Epithelial cell of esophagus (primary cell): ENCODE measurements at regions not wholly inside any gene's neighbourhood (a gene's known extent, or its start where the extent isn't known, plus 50 kb on each side); places are given as distances from the start of the nearest gene placed in this dataset.

Source experiments
- DNase-seq: peaks from one replicate; pipeline ENCODE4 v3.0.0; 2010; ENCODE audit warnings: low read depth
- H3K4me3 ChIP-seq: 2 replicates; pipeline ENCODE4 v1.5.1; 2011; ENCODE audit warnings: mild to moderate bottlenecking, low read length, control low read depth
- TF ChIP-seq, protein P1 (sequence below): IDR thresholded peaks from 2 replicates; pipeline ENCODE4 v1.5.1; 2011; ENCODE audit warnings: low read depth, mild to moderate bottlenecking, low read length, control low read depth, inconsistent platforms; ENCODE audit not compliant: insufficient read depth; ENCODE audit errors: missing control alignments

DNA sequence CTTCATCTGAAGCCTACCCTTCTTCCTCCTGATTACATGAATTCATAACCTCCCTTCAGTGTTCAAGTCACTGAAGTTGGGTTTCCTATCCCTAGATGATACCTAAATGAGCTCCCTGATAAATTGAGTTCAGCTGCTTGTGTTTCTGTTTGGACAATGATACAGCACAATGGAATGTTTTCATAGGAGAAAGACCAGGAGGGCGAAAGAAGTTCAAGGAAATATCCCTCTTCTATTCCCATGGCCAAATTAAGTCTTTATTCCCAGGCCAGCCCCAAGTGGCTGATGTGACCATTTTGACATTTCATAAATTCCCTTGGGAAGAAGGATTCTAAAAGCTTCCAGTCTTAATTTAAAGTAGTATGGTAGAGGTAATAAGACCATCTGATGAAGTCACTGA is 555.8 kb upstream of the CLINT1 start:
- TF ChIP-seq, protein P1, sequence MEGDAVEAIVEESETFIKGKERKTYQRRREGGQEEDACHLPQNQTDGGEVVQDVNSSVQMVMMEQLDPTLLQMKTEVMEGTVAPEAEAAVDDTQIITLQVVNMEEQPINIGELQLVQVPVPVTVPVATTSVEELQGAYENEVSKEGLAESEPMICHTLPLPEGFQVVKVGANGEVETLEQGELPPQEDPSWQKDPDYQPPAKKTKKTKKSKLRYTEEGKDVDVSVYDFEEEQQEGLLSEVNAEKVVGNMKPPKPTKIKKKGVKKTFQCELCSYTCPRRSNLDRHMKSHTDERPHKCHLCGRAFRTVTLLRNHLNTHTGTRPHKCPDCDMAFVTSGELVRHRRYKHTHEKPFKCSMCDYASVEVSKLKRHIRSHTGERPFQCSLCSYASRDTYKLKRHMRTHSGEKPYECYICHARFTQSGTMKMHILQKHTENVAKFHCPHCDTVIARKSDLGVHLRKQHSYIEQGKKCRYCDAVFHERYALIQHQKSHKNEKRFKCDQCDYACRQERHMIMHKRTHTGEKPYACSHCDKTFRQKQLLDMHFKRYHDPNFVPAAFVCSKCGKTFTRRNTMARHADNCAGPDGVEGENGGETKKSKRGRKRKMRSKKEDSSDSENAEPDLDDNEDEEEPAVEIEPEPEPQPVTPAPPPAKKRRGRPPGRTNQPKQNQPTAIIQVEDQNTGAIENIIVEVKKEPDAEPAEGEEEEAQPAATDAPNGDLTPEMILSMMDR: no peak
- H3K4me3 ChIP-seq: no peak overlapping the region
- DNase-seq: peak; percentile 54

DNA sequence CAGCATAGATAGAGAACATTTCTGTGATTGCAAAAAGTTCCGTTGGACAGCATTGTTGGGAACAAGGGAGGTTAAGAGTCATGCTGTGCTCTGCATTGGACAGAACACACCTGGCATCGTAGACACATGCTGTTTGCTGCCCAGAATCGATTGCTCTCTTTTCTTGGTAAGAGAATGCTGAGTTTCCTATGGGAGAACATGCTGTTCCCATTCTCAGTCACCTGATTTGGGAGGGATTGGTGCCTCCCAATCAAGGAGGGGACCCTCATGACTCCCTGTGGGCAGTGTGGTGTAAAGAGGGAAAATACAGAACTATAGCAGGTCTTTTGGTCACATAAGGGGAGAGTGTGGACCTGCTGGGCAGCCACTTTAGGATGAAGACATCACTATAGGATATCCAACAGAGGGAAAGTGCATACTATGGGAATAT is 555.4 kb upstream of the CLINT1 start:
- H3K4me3 ChIP-seq: no peak overlapping the region
- DNase-seq: no peak
- TF ChIP-seq, protein P1: no peak

DNA sequence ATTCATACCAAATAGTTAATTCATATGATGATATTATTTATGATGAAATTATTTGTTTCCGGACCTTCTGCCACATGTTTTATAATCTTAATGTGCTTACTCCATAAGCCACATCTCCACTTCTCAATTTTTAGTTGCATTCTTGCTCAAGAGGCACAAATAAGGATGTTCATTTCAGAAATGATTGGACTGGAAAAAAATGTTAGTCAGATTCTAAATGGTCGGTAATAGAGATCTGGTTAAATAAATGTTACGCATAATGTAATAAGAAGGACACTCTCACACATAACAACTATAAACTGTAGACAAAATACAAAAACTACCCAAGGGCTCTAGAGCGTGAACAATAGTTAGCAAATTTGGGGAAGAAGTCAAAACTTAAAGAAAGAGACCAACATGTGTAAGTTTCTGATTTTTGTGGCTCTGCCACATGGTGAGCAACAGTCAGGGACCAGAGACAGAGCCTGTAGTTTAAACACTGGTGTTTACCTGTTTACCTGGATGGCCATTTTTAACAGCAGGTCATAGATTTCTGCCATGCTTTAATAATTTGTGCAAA is 554.3 kb upstream of the CLINT1 start:
- TF ChIP-seq, protein P1: no peak
- H3K4me3 ChIP-seq: no peak overlapping the region
- DNase-seq: no peak

DNA sequence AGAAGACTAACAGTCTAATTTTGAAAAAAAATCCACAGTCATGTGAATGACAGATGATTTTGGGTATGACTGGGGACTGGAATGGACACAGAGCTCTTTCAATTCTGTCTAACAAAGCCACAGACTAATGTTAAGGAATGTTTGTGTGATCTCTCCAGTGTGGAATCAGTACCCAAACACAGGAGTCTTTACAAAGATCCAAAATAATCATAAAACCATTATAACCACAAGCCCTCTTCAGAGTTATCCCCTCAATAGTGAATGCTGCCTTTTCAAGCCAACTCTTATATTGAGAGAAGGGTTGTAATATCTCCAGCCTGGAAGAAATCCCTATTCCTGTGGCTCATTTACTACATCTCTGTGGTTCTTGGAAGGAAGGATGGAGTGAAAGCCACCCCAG is 552.0 kb upstream of the CLINT1 start:
- no peak for DNase-seq
- TF ChIP-seq, protein P1: no peak
- H3K4me3 ChIP-seq: no peak overlapping the region

DNA sequence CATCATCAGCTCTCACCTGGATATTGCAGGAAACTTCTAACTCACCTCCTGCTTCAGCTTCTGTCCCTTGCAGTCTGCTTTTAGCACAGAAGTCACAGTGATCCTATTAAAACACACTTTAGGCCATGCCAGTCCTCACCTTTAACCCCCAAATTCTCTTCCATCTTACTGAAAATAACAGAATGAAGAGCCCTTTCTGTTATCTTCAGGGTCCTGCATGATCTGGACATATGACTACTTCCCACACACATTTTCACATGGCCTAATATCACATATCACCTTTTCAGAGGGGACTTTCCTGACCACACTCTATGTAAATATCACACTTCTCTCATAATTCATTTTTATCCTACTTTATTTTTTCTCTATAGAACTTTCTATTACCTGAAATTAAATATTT is 550.6 kb upstream of the CLINT1 start:
- TF ChIP-seq, protein P1: no peak
- H3K4me3 ChIP-seq: no peak overlapping the region

DNA sequence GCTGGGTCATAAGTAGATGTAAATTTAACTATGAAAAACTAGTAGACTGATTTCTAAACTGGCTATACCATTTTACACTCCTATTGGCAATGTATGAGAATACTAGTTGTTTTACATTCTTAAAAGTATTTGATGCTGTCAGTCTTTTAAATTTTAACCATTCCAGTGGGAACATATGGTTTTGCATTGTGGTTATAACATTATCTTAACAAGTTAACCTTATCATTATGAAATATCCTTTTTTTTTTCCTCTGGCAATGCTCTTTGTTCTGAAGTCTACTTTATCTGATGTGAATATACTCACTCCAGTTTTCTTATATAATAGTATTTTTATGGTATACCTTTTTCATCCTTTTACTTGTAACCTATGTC is 548.9 kb upstream of the CLINT1 start:
- H3K4me3 ChIP-seq: no peak overlapping the region
- DNase-seq: no peak
- TF ChIP-seq, protein P1: no peak

More for the DNA sequence above, 550.6 kb upstream of the CLINT1 start:
- DNase-seq: no peak
